Activated T-helper 1 cell treated with anti-CD3 and anti-CD28 coated beads, Interleukin-12 subunit alpha, Interleukin-12 subunit beta, Interleukin-2, Interleukin-4 antibody, amounts not matched to agents 30 ng/mL and 10 ng/mL and 1 ng/mL, durations not matched to agents 14 hours and 24 hours and 36 hours (primary cell): ENCODE measurements at regions not wholly inside any gene's neighbourhood (a gene's known extent, or its start where the extent isn't known, plus 50 kb on each side); places are given as distances from the start of the nearest gene placed in this dataset.
"Not testable (repeated sequence)": the region's sequence is repeated elsewhere in the genome, so short reads cannot be mapped to it uniquely, and the experiment has no call there.

Experiments
- DNase-seq: peaks from one replicate; pipeline ENCODE4 v3.0.0; 2021; ENCODE audit warnings: low spot score
- H3K27ac Mint-ChIP-seq: one replicate; pipeline ENCODE4 v1.8.0; 2021; ENCODE audit warnings: mild to moderate bottlenecking, mixed read lengths
- H3K27me3 Mint-ChIP-seq: one replicate; pipeline ENCODE4 v1.8.0; 2022; ENCODE audit warnings: mild to moderate bottlenecking, moderate library complexity, mixed read lengths; ENCODE audit not compliant: insufficient read depth
- H3K36me3 Mint-ChIP-seq: one replicate; pipeline ENCODE4 v1.8.0; 2021; ENCODE audit warnings: low read depth, mixed read lengths
- H3K4me1 Mint-ChIP-seq: one replicate; pipeline ENCODE4 v1.8.0; 2021; ENCODE audit warnings: low read depth, mixed read lengths
- H3K4me3 Mint-ChIP-seq: one replicate; pipeline ENCODE4 v1.8.0; 2021; ENCODE audit warnings: mild to moderate bottlenecking, moderate library complexity, mixed read lengths
- H3K9me3 Mint-ChIP-seq: one replicate; pipeline ENCODE4 v1.8.0; 2021; ENCODE audit warnings: mixed read lengths
- intact Hi-C: fragments of 100-400 bp; cut with micrococcal nuclease; formaldehyde crosslinking; loops from one replicate; pipeline ENCODE4 v1.15.1; 2024

DNA sequence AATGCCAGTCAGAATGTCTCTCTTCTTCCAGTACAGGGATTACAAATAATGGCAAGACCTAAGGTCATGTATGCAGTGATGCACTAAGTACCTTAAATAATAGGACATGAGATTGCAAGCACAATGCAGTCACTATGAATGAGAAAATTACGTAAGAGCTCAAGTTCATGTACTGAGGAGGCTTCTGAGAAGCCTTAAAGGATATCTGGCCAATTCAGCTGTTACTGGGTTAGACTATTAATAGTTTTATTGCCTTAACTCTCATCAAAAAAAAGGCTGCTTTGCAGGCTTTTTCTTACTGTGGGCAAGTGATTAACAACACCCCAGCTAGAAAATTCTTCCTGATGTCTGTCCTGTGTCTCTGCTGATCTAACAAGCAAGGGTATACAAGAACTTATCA is 1681.9 kb downstream of the SPATA31A7 start:
- DNase-seq, H3K4me3 Mint-ChIP-seq, H3K9me3 Mint-ChIP-seq, H3K27ac Mint-ChIP-seq, H3K36me3 Mint-ChIP-seq, intact Hi-C loops, H3K4me1 Mint-ChIP-seq: not testable (repeated sequence)
- H3K27me3 Mint-ChIP-seq, result peaks cover 40% of the 10 kb centered on the region

GRCh38 chr9:62874213-62874612 is 1684.4 kb downstream of the SPATA31A7 start:
- H3K9me3 Mint-ChIP-seq, DNase-seq, H3K4me1 Mint-ChIP-seq, H3K27ac Mint-ChIP-seq, intact Hi-C loops, H3K4me3 Mint-ChIP-seq, H3K36me3 Mint-ChIP-seq: not testable (repeated sequence)
- H3K27me3 Mint-ChIP-seq, result peaks cover 27% of the 10 kb centered on the region

GRCh38 chr9:62874745-62875599 is 1685.1 kb downstream of the SPATA31A7 start:
- DNase-seq, intact Hi-C loops, H3K36me3 Mint-ChIP-seq, H3K4me3 Mint-ChIP-seq, H3K4me1 Mint-ChIP-seq, H3K27ac Mint-ChIP-seq, H3K9me3 Mint-ChIP-seq: not testable (repeated sequence)
- H3K27me3 Mint-ChIP-seq, result peaks cover 28% of the 10 kb centered on the region

DNA sequence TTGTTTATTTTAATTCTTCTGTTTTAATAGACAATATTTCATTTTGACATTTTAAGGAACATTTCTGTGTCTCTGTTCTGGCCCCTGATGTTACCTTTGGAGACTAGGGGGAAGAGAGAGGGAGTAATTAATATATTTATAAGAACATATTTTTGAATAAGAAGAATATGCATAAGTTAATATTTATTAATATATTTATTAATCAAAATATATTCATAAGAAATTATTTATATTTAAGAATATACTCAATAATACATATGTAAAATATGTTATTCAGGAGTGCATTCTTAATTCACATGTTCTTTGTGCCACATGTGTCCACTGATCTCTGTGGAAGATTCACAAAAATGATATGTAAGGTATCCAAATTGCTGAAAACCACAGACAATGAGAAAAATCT is 1687.7 kb downstream of the SPATA31A7 start:
- H3K27me3 Mint-ChIP-seq, result peaks cover 20% of the 10 kb centered on the region
- intact Hi-C loops, H3K4me1 Mint-ChIP-seq, DNase-seq, H3K36me3 Mint-ChIP-seq, H3K9me3 Mint-ChIP-seq, H3K4me3 Mint-ChIP-seq, H3K27ac Mint-ChIP-seq: not testable (repeated sequence)

DNA sequence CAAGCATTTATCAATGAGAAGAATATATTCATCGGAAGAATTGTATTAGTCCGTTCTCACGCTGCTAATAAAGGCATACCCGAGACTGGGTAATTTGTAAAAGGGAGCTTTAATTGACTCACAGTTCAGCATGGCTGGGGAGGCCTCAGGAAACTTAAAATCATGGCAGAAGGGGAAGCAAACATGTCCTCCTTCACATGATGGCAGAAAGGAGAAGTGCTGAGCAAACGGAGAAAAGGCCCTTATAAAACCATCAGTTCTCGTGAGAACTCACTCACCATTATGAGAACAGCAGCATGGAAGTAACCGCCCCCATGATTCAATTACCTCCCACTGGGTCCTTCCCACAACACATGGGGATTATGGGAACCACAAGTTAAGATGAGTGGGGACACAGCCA is 1688.2 kb downstream of the SPATA31A7 start:
- H3K4me3 Mint-ChIP-seq, intact Hi-C loops, H3K27ac Mint-ChIP-seq, H3K9me3 Mint-ChIP-seq, H3K36me3 Mint-ChIP-seq, H3K4me1 Mint-ChIP-seq, DNase-seq: not testable (repeated sequence)
- peaks cover 21% of the 10 kb centered on the region for H3K27me3 Mint-ChIP-seq

- H3K9me3 Mint-ChIP-seq, H3K27ac Mint-ChIP-seq, H3K4me1 Mint-ChIP-seq, DNase-seq, H3K36me3 Mint-ChIP-seq, H3K4me3 Mint-ChIP-seq, intact Hi-C loops: not testable (repeated sequence)
- H3K27me3 Mint-ChIP-seq, result peaks cover 18% of the 10 kb centered on the region
Observed at GRCh38 chr9:62880453-62880852, 1690.6 kb downstream of the SPATA31A7 start.

DNA sequence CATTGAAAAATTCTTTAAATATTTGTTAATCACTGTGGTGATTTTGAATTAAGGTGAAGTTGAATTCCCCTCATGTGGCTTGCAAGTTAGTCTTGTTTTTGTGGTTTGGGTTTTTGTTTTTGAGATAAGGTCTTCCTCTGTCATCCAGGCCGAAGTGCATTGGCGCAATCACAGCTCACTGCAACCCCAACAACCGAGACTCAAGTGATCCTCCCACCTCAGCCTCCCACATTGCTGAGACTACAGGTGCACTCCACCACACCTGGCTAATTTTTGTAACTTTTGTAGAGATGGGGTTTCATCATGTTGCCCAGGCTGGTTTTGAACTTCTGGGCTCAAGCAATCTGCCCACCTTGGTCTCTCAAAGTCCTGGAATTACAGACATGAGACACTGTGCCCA is 1691.1 kb downstream of the SPATA31A7 start:
- H3K27me3 Mint-ChIP-seq, result peaks cover 18% of the 10 kb centered on the region
- H3K4me1 Mint-ChIP-seq, H3K4me3 Mint-ChIP-seq, H3K36me3 Mint-ChIP-seq, intact Hi-C loops, H3K9me3 Mint-ChIP-seq, H3K27ac Mint-ChIP-seq, DNase-seq: not testable (repeated sequence)

DNA sequence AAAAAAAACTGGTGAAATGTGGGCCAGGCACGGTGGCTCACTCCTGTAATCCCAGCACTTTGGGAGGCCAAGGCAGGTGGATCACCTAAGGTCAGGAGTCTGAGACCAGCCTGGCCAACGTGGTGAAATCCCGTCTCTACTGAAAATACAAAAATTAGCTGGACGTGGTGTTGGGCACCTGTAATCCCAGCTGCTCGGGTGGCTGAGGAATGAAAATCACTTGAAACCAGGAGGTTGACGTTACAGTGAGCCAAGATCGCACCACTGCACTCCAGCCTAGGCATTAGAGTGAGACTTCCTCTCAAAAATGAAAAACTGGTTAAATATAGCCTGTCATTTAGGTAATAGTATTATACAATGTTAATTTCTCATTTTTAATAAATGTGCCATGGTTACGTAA is 1692.0 kb downstream of the SPATA31A7 start:
- DNase-seq, H3K9me3 Mint-ChIP-seq, H3K4me1 Mint-ChIP-seq, H3K4me3 Mint-ChIP-seq, H3K36me3 Mint-ChIP-seq, intact Hi-C loops, H3K27ac Mint-ChIP-seq: not testable (repeated sequence)
- H3K27me3 Mint-ChIP-seq, result peaks cover 18% of the 10 kb centered on the region

- H3K27me3 Mint-ChIP-seq, result peaks cover 17% of the 10 kb centered on the region
- intact Hi-C loops, H3K36me3 Mint-ChIP-seq, H3K4me3 Mint-ChIP-seq, DNase-seq, H3K27ac Mint-ChIP-seq, H3K9me3 Mint-ChIP-seq, H3K4me1 Mint-ChIP-seq: not testable (repeated sequence)
Observed at GRCh38 chr9:62882717-62883116, 1692.9 kb downstream of the SPATA31A7 start.

- H3K36me3 Mint-ChIP-seq, intact Hi-C loops, DNase-seq, H3K27ac Mint-ChIP-seq, H3K9me3 Mint-ChIP-seq, H3K4me1 Mint-ChIP-seq, H3K4me3 Mint-ChIP-seq, H3K27me3 Mint-ChIP-seq: not testable (repeated sequence)
Observed at GRCh38 chr9:62896692-62897091, 1706.9 kb downstream of the SPATA31A7 start.

GRCh38 chr9:62897411-62898225 is 1707.8 kb downstream of the SPATA31A7 start:
- H3K27me3 Mint-ChIP-seq, H3K9me3 Mint-ChIP-seq, H3K36me3 Mint-ChIP-seq, H3K4me1 Mint-ChIP-seq, intact Hi-C loops, H3K27ac Mint-ChIP-seq: not testable (repeated sequence)
- H3K4me3 Mint-ChIP-seq, result peak overlapping the region; percentile 67
- peak; percentile 39 for DNase-seq

- H3K9me3 Mint-ChIP-seq, intact Hi-C loops, H3K27ac Mint-ChIP-seq, H3K4me3 Mint-ChIP-seq, H3K27me3 Mint-ChIP-seq, H3K4me1 Mint-ChIP-seq, DNase-seq, H3K36me3 Mint-ChIP-seq: not testable (repeated sequence)
Observed at GRCh38 chr9:62899666-62900065, 1709.8 kb downstream of the SPATA31A7 start.

DNA sequence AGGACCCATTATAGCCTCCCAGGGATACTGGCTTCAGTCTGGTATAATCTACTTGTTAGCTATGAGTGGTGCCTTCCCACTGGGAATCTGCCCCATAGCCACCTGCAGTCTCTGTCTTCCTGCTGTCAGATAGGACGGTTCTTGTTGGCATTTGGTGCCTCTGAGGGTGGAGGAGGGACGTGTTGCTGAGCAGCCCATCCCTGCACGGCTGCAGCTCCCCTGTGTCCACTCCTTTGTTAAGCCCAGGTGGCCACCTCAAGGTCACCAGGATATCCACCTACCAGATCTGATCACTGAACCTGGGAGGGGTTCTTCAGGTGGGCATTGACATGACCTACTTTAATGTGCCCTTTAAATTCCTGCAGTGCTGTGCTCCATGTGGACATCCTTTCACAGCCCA is 1714.2 kb downstream of the SPATA31A7 start:
- H3K27ac Mint-ChIP-seq, H3K4me3 Mint-ChIP-seq, H3K9me3 Mint-ChIP-seq, intact Hi-C loops, H3K27me3 Mint-ChIP-seq, DNase-seq, H3K4me1 Mint-ChIP-seq, H3K36me3 Mint-ChIP-seq: not testable (repeated sequence)
